ENCODE measurements at regions not wholly inside any gene's neighbourhood (a gene's known extent, or its start where the extent isn't known, plus 50 kb on each side); places are given as distances from the start of the nearest gene placed in this dataset.

GRCh38 chrX:120726294-120726693 lies 96.4 kb upstream of the C1GALT1C1 start:
- TF ChIP-seq, protein P1, sequence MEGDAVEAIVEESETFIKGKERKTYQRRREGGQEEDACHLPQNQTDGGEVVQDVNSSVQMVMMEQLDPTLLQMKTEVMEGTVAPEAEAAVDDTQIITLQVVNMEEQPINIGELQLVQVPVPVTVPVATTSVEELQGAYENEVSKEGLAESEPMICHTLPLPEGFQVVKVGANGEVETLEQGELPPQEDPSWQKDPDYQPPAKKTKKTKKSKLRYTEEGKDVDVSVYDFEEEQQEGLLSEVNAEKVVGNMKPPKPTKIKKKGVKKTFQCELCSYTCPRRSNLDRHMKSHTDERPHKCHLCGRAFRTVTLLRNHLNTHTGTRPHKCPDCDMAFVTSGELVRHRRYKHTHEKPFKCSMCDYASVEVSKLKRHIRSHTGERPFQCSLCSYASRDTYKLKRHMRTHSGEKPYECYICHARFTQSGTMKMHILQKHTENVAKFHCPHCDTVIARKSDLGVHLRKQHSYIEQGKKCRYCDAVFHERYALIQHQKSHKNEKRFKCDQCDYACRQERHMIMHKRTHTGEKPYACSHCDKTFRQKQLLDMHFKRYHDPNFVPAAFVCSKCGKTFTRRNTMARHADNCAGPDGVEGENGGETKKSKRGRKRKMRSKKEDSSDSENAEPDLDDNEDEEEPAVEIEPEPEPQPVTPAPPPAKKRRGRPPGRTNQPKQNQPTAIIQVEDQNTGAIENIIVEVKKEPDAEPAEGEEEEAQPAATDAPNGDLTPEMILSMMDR (IDR thresholded peaks at IDR 0.05) = no peak
- TF ChIP-seq POLR2A (IDR thresholded peaks at IDR 0.05) = no peak

Measured in thyroid gland (tissue), 4 donors.